Posterior cingulate gyrus (tissue), 11 donors: ENCODE measurements at regions not wholly inside any gene's neighbourhood (a gene's known extent, or its start where the extent isn't known, plus 50 kb on each side); places are given as distances from the start of the nearest gene placed in this dataset.

ENCODE experiments used
- DNase-seq, 10 donors: peaks; one replicate each; pipeline versions ENCODE4 v3.0.0 to v3.0.0-alpha.2; 2020 to 2021; ENCODE audit warnings: mixed read lengths in 3 of 10
- intact Hi-C: fragments of 100-400 bp; cut with DNase I; formaldehyde crosslinking; loops from one replicate; pipeline ENCODE4 v1.15.1; 2023

DNA sequence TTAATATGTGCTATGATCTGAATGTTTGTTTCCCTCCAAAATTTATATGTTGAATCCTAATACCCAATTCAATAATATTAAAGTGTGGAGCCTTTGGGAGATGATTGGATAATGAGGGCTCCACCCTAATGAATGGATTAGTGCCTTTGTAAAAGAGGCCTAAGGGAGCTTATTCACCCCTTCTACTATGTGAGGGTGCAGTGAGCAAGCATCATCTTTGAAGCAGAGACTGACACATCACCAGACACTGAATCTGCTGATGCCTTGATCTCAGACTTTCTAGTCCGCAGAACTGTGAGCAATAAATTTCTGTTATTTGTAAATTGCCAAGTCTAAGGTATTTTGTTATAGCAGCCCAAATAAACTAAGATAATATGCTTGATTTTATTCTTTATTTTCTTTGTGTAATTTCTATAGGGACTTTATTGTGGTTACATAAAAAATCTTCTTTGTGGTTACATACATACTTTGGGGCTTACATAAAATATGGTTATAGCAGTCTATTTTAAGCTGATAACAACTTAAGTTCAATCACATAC is 131.1 kb upstream of the SLC38A2 start:
- intact Hi-C loops: no loop called here
- no peak for DNase-seq

DNA sequence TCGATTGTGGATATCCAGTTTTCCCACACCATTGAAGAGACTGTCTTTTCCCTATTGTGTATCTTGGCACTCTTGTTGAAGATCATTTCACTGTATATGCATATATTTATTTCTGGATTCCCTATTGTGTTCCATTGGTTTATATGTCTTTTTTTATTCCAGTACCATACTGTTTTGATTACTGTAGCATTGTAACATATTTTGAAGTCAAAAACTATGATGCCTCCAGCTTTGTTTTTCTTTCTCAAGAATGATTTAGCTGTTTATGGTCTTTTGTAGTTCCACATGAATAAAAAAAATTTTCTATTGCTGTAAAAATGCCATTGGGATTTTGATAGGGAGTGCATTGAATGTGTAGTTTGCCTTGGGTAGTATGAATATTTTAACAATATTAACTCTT is 128.1 kb upstream of the SLC38A2 start:
- intact Hi-C loops: no loop called here
- no peak for DNase-seq

DNA sequence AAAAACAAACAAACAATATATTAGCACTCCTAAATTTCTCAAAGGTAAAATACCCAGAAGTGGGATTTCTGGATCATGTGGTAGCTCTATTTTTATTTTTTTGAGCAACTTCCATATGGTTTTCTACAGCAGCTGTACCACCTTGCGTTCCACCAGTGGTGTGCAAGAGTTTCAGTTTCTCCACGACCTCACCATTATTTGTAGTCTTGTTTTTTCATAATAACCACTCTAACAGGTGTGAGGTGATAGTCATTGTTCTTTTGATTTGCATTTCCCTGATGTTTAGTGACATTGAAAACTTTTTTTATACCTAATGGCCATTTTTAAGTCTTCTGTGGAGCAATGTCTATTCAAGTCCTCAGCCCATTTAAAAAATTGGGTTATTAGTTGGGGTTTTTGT is 127.3 kb upstream of the SLC38A2 start:
- no peak for DNase-seq
- intact Hi-C loops: no loop called here

DNA sequence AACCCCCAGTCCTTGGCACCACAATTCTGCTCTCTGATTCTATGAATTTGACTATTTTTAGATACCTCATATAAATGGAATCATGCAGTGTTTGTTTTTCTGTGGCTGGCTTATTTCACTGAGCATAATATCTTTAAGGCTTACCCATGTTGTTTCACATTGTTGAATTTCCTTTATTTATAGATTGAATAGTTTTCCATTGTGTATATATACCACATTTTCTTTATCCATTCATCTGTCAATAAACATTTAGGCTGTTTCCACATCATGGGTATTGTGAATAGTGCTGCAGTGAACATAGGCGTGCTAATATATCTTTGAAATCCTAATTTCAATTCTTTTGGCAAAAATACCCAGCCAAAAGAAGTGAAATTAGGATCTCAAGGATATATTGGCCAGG is 126.7 kb upstream of the SLC38A2 start:
- no peak for DNase-seq
- intact Hi-C loops: no loop called here

DNA sequence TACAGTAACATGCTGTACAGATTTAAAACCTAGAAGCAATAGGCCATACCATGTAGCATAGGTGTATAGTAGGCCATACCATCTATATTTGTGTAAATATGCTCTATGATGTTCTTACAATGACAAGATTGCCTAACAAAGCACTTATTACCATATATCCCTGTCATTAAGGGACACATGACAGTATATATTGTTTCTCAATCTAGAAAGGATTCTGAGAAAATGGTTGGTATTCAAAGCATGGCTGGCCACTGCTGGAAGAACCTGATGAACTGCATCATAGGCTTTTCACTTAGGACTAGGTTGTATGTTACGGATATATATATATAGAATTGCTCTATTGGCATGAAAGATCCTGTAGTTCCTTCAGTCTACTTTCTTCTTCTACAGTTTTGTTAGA is 125.2 kb upstream of the SLC38A2 start:
- intact Hi-C loops: no loop called here
- no peak for DNase-seq

DNA sequence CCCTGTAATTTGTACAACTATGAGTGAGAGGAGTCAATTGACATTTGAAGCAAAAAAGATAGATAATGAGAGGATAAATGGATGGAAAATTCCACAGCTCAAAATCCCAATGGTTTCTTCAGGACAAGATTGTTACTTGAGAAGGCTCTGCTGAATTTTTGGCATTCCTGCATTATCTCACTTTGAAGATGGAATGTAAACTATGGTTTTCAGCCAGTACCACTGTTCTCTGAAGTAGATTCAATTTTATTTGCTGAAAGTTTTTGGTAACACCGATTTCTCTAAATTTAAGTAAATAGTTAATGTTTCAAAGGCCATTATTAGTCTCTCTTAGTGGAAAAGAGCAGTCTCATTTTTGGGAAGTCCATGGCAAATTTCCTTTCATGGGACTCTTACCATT is 121.9 kb upstream of the SLC38A2 start:
- no peak for DNase-seq

DNA sequence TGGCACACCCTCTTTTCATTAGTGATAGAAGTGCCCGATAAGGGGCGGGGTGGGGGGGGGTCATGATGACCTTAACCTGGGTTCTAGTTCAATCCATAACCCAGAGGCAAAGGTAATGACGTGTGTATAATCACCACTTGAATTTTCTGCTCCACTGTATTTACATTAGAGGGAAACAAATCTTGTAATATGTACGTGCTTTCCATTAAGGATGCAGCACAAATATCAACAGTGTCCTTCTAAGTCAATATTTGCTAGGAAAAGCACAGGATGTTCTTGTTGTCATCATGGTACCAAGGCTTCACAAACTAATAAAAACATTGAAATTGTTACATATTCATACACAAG is 121.2 kb upstream of the SLC38A2 start:
- intact Hi-C loops: no loop called here
- DNase-seq: no peak

More for the DNA sequence above, 121.9 kb upstream of the SLC38A2 start:
- intact Hi-C loops: no loop called here

DNA sequence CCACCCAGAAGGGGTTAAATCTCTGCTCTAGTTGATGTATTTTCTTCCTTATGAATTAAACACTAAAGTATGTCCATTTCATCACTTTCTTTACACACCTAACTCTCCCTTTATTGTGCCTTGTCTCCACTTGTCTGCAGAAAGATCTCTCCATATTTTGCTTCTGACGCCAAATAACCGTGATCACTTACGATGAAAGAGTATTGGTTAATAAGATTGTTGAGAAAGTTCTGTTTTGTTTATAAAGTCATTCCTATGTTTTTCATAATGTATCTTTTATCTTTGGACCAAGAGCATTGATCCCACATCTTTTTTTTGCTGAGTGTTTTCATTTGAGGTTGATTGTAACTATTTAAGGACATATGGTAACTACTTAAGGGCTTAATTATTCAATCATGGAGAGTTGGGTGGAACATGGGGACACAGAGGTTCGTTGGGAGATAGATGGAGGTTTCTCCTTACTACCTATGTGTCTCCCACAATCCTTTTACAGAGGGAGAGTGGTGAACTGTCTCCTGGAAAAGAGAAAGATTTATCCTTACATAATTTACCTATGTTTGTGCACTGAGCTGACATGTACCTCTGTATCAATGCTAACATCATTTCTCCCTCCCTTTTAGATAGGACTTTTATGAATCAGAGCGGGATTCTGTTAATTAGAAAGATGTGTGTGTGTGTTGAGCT is 120.7 kb upstream of the SLC38A2 start:
- intact Hi-C loops: no loop called here

DNA sequence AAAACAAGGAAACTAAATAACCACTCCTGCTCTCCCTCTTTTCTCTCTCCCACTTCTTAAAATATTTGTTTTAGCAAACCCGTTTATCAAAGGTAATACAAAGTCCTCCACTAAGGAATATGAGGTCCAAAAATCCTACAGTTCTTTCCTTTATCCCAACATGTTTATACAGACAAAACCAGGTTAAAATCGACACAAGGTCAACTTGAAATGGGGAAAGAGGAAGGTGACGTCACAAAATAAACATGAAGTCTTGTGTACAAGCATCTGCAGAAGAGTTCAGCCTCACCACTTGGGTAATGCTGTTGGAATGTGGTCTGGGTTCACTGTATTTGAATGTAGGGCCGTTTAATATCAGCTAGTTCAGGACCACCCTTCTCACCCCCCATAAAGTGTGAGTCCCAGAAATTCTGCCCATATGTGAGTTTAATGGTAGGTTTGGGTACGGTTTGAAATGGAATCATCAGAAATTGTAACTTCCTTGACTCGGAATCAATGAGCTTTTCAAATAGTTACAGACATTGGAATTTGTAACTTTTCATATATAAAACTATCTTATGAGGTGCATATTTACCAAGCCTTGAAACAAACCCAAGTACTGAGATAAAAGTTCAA is 120.0 kb upstream of the SLC38A2 start:
- no peak for DNase-seq
- intact Hi-C loops: no loop called here

More for the DNA sequence above, 120.7 kb upstream of the SLC38A2 start:
- DNase-seq: no peak

DNA sequence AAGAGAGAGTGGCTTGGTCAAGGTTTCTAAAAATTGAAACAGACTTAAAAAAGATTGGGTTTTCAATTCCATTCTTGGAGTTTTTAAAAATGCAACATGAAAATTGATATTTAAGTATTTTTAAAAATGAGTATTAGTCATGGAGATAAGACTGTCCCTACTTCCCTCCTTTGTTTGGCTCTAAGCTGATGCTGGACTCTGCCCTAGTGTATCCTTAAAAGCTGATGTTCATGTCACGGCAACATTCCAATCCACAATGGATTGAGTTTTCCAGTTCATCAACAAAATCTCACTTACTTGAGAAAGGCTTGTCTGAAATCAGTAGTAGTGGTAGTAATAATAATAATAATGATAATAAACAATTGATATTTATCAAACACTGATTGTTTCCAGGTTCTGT is 119.0 kb upstream of the SLC38A2 start:
- intact Hi-C loops: no loop called here
- no peak for DNase-seq

DNA sequence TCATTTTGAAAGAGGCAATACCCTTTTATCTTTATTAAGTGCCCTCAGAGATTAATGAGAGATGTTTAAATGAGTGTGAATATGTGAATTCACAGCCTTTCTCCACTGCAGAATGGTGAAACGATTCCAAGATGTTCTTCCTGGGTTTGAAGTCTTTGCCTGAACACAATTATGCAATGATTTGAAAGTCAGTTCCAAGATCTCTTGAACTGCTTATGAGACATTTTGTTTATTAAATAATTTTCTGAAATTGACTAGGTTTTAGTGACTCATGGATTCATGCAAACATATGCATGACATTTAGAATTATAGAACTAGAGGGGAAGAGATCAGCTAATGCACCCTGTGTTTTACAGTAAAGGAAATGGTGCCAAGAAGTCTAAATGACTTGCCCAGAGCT is 118.1 kb upstream of the SLC38A2 start:
- intact Hi-C loops: no loop called here
- no peak for DNase-seq

DNA sequence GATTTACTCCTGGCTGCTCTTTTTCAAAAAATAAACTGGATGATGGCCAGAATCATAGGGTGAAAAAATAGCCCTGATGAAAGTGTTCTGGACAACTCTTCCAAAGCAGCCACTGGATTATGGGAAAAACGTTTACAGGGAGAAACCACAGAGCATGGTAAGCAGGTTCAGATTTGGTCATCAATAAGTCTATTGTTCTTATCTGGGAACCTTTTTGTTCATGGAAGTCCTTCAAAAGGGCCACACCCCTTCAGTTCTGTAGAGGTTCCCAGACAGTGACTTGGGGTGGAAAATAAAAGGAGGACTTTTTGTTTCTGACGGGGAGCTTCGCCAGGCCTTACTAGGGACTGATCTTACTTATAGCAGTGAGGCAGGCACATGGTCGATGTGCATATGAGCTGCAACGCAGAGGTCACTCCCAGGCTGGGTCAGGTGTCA is 117.4 kb upstream of the SLC38A2 start:
- DNase-seq: no peak
- intact Hi-C loops: no loop called here

DNA sequence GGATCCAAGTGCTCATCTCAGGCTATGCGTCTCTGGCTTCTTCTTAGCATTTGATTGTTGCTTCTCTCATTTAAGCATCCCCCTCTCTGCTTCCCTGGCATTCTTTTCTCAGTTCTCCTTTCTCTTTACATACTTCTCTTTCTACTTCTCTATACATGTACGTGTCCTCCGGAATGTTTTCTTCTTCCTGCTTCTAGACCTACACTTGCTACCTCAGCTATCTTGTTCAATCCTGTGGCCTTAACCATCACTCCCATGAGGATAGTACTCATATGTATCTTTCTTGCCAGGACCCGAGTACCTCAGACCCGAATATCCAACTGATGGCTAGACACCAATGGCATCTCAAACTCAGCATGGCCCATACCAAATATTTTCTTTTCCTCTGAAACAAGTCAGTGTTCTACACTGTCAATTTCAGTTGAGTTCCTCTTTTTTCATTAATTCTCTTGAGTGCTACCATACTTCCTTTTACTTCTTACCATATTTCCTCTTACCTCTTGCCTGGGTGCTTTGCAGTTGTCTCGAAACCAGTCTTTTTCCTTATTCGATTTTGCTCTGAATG is 115.1 kb upstream of the SLC38A2 start:
- intact Hi-C loops: no loop called here
- no peak for DNase-seq

DNA sequence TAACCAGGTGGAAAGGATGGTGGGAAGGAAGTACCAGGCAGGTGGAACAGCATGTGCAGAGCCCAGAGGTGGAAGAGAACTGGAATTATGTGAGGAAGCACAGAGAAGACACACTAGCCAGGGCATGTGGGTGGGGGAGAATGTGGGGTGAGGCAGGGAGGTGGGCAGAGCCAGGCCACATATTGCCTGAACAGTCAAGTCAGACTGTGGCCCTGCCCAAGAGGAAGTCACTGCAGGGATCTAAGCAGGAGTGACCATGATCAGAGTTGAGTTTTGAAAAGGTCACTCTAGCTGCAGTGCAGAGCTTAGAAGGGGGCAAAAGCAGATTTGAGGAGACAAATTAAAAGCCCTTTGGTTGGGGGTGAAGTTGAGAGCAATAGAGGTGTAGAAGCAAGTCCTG is 114.0 kb upstream of the SLC38A2 start:
- intact Hi-C loops: no loop called here
- DNase-seq: peak in 1 of 10 donors; percentile 37

DNA sequence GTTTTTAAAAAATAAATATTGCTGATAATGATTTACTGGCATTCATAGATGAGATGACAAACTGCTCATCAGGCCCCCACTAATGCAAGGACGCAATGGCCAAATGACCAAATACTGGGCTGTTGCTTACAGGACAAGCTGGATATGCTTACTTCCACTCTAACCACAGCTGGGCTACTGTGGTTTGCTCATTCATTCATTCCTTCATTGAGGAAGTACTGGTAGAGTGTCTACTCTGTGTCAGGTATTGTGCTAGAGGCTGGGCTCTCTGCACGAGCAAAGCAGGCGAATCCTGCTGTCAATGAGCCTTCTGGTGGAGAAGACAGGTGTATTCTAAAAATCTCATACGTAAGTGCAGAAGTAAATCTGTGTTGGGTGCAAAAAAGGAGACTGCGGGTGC is 113.3 kb upstream of the SLC38A2 start:
- intact Hi-C loops: no loop called here
- no peak for DNase-seq

DNA sequence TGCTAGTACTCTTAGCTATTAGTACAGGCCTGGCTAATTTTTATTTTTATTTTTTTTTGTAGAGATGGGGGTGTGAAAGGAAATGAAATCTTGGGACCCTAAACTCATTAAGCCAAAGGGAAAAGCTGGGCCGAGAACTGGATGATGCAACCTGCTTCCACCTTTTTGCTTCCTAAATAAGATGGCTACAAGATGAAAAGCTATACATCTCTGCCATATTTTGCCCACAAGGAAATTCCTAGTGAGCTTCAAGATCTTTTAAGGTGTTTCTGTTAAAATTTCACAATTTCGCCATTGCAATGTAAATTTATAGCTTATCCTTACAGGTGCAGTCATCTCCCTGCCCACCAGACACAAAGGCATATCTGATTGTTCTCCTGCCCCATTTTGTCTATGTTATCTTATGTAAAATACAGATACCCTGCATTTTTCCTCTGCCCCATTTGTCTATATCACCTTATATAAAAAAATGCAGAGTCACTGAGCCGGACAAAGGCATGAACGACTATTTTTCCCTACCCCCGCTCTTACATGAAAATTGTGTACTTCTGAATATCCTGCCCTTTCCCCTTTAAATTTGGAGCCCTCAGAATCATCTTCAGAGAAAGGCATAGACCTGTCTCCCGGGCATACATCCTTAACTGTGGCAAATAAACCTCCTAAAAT is 112.0 kb upstream of the SLC38A2 start:
- intact Hi-C loops: no loop called here
- no peak for DNase-seq

DNA sequence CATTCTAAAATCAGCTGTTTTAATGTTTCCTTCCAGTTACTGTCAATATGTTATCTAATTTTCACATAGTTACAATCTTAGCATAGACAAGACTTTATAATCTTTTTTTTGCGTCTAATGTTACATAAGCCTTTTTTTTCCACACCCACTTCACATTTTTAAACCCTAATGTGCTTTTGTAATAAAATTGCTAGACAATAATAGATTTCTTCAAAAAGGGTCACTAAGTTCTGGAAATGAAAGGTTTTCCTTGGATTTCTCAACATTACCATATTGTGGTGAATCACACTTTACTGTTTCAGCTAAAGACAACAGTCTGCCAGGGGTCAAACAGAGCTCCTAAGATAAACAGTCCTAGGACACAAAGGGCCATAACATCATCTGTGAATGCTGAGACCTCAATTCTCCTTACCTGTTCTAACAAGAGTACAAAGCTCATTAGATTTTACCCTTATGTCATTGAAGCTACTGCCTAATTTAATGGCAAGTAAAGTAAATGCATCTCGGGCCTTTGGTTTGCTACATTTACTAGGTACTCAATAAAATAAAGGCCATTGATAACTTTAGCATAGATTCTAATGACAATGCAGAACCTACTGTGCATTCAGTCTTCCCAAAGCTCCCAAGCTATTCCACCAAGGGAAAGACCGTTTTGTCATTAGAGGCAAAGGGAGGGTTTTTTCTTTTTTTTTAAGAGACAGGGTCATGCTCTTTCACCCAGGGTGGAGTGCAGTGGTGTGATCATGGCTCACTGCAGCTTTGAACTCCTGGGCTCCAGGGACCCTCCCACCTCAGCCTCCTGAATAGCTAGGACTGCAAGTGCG is 111.2 kb upstream of the SLC38A2 start:
- no peak for DNase-seq
- intact Hi-C loops: no loop called here

DNA sequence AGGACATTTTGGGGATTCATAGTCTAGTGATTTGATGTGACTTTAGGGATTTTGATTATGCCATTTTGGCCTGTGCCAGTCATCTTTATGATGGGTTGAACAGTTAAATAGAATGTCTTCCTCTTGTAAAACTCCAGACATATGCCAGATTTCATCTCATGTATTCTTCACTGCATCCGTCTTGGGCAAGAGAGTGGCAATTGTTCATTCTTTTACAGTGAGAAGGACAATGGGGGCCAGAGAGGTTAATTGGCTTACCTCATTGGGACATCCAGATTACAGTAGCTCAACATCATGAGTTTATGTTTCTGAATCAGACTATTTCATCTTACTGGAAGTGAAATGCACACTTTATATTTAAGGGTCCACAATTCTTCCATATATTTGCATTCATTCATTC is 108.2 kb upstream of the SLC38A2 start:
- no peak for DNase-seq
- intact Hi-C loops: no loop called here

DNA sequence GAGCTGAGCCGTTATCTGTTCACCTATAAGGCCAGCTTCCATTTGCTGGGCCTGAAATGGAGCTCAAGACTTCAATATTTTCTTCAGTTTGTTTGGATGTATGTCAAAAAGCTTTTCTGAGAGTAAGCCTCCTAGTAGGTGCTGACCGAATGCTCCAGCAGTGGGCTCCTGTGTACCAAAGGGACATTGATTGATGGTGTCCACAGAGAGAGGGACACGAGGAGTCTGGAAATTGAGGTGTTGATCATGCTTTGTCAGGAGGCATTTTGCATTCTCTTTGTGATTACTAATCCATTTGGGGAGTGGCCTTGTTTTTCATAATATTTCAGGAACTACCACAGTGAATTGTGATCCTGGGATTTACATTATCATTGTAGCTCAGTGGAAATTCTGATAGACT is 107.7 kb upstream of the SLC38A2 start:
- intact Hi-C loops: no loop called here
- no peak for DNase-seq

DNA sequence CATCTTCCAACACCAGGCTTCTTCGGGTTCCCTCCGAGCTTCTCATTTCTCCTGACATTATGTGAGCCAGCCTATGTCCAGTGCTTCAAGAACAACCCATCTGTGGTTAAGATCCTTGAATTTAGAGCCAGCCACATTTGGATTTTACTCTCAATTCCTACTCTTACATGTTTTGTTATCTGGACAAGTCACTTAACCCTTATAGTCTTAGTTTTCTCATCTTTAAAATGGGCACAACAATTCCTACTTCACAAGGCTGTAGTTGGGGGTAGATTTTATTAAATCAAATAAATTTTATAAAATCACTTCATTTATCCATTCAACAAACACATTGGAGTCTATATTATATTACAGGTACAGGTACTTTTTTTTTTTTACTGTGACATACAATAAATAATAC is 105.5 kb upstream of the SLC38A2 start:
- DNase-seq: no peak
- intact Hi-C loops: no loop called here

DNA sequence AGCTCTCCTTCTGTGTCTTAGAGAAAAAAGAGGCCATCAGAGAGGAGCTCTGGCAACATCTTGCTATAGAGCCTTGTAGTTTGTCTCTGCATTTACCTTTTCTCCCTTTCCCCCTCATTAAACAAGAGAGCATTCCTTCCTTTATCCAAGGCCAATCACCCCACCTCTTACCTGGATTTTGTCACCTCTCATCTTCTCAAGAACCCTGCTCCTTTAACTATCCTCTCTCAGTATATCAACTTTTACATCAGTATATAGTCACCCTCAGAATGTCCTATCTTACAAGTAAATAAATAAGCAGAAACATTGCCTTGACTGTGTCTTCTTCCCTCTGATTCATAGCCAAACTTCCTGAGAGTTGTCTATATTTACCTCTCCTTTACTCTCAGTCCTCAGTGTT is 105.0 kb upstream of the SLC38A2 start:
- DNase-seq: no peak
- intact Hi-C loops: no loop called here
